Activated CD8-positive, alpha-beta memory T cell treated with anti-CD3 and anti-CD28 coated beads for 4 hours (primary cell): ENCODE measurements at regions not wholly inside any gene's neighbourhood (a gene's known extent, or its start where the extent isn't known, plus 50 kb on each side); places are given as distances from the start of the nearest gene placed in this dataset.
"Not testable (repeated sequence)": the region's sequence is repeated elsewhere in the genome, so short reads cannot be mapped to it uniquely, and the experiment has no call there.

Experiments used
- DNase-seq, 2 donors: peaks; one replicate each; pipeline ENCODE4 v3.0.0-alpha.2; 2020; ENCODE audit warnings: low read depth in 2 of 2

DNA sequence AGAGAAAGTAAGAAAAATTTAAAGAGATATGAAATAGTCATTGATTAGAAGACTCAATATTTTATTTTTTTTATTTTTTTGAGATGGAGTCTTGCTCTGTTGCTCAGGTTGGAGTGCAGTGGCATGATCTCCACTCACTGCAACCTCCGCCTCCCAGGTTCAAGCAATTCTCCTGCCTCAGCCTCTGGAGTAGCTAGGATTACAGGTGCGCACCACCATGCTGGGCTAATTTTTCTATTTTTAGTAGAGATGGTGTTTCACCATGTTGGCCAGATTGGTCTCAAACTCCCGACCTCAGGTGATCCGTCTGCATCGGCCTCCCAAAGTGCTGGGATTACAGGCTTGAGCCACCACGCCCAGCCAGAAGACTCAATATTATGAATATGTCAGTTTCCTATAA, 672.6 kb downstream of the UQCRFS1 start:
- DNase-seq: not testable (repeated sequence)

DNA sequence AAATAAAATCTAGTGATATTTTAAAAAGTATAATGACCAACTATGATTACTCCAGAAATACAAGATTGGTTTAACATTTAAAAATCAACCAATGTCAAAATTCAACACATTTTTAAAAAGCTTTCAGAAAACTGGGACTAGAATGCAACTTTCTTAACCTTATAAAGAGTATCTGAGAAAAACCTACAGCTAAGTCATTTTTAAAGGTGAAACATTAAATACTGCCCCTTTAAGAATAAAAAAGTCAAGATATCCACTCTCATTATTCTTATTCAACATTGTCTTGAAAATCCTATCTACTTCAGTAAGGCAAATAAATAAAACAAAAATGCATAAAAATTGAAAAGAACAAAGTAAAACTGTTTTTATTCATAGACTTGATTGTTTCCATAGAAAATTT, 673.2 kb downstream of the UQCRFS1 start:
- DNase-seq: no peak

GRCh38 chr19:28538579-28538978, 674.4 kb downstream of the UQCRFS1 start:
- DNase-seq: not testable (repeated sequence)

GRCh38 chr19:28537896-28538295, 675.1 kb downstream of the UQCRFS1 start:
- no peak for DNase-seq

DNA sequence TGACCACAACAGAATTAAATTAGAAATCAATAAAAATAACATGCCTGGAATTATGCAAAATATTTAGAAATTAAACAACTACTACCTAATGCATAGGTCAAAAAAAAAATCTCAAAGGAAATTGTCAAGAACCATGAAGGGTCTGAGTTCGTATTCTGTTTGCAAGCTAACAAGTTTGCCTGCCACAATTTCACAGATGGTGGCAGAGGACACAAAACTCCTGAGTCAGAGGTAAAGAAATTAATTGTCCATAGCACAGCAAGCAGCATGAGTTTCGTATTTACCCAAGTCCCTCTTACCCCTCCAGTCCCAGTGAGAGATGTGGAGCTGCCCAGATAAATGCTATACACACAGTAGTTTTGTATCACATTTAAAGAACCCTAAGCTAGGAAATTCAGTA, 675.9 kb downstream of the UQCRFS1 start:
- DNase-seq: no peak

GRCh38 chr19:28535352-28535775, 677.6 kb downstream of the UQCRFS1 start:
- DNase-seq: no peak

DNA sequence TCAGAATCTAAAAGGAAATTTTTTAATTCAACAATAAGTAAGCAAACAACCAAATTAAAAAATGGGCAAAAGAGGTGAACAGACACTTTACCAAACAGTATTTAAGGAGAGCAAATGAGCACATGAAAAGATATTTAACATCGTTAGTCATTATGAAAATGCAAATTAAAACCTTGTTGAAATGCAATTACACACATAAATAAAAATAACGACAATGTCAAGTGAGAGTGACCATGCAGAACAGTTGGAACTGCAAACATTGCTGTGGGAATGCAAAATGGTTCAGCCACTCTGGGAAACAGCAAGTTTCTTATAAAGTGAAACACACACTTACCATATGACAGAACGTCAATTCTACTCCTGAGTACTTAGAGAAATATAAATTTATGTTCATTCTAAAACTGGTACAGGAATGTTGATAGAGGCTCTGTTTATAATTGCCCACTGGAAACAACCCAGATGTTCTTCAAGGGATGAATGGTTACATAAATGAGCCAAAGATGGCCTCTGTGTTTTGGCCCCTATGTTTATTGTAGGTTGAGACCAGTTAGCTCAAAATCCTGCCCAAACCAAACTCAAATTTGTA, 678.1 kb downstream of the UQCRFS1 start:
- no peak for DNase-seq

GRCh38 chr19:28532765-28533341, 680.1 kb downstream of the UQCRFS1 start:
- DNase-seq: no peak

DNA sequence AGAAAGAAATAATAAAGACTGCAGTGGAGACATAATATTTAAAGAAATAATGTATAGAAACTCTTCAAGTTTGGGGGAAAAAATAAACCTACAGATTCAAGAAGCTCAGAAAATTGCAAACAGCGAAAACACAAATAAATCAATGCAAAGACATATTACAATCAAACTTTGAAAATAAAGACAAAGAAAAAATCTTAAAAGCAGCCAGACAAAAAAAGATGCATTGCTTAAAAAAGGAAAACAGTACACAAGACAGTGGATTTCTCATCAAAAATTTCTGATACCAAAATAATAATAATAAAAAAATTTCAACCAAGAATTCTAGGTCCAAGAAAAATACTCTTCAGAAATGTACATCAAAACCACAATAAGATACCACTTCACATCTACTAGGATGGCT, 681.0 kb downstream of the UQCRFS1 start:
- DNase-seq: no peak

GRCh38 chr19:28530406-28531035, 682.4 kb downstream of the UQCRFS1 start:
- DNase-seq: no peak

DNA sequence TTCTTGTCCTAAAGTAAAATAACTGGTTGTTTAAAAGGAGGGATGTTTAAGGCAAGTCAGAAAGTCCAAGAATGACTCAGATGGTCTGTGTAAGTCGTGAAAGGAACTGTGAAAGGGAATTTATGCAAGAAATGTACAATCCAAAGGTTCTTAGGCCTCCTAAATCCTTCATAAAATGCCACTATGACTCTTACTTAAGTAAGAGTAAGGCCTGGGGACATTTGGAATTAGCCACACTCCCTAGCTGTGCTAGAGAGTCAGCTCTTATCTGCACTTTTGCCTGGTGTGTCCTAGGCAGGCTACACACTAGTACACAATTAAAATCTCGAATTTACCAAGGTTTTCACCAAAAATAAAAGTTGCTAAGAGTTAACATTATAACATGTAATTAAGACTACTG, 686.9 kb downstream of the UQCRFS1 start:
- DNase-seq: no peak

DNA sequence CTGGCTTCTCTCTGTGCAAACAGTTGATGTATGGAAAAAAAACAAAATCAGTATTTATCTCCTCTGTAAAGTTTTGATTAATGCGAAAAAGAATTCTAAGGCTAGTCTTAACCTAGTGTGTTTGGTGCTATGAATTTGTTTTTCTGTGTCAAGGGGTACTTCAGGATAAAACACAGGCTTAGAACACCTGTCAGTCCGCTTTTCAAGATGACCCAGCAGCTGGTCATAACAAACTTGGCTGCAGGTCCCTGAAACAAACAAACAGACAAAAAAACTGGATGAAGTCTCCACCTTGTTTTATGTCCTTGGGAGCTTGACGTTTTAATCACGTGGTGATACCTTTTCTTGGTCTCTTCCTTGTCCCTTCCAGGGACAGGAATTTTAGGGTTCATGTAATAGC, 689.3 kb downstream of the UQCRFS1 start:
- DNase-seq: no peak

DNA sequence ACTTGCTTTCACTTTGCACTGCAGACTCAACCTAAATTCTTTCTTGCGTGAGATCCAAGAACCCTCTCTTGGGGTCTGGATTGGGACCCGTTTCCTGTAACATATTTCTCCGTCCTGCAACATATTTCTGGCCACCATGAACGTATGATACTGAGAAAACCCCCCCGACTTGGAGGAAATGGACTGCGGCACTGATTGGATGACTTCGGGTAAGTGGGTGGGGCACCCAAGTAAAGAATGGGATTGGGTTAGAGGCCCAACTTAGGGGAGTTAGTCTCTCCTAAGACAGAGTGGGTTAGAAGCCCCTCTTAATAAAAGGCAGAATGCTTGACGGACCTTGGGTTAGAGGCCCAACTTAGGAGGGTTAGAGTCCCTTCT, 690.4 kb downstream of the UQCRFS1 start:
- no peak for DNase-seq

DNA sequence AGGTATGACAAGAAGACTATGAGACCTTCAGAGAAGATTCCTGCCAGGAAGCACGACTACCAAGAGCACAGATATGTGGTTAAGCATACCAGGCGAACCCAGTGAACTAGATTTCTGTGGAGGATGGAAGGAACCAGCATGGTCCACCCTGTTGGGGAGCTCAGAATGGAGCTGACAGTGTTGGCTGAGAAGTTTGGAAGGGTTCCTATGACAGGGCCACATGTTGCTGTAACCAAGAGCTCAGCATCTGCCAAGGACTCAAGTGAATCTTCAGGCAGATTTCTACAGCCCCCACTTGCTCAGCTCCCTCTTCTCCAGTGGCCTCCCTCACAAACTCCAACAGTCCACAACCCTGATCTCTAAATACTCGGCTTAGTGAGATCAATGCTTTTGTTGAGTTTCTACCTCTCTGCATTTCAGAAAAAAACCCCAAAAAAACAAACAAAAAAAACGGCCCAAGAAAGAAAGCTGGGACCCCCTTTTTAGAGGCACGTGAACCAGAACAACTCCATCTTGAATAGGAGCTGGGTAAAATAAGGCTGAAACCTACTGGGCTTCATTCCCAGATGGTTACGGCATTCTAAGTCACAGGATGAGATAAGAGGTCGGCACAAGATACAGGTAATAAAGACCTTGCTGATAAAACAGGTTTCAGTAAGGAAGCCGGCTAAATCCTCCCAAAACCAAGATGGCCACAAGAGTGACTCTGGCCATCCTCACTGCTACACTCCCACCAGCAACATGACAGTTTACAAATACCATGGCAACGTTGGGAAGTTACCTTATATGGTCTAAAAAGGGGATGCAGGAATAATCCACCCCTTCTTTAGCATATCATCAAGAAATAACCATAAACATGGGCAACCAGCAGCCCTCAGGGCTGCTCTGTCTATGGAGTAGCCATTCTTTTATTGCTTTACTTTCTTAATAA, 691.1 kb downstream of the UQCRFS1 start:
- DNase-seq: no peak

DNA sequence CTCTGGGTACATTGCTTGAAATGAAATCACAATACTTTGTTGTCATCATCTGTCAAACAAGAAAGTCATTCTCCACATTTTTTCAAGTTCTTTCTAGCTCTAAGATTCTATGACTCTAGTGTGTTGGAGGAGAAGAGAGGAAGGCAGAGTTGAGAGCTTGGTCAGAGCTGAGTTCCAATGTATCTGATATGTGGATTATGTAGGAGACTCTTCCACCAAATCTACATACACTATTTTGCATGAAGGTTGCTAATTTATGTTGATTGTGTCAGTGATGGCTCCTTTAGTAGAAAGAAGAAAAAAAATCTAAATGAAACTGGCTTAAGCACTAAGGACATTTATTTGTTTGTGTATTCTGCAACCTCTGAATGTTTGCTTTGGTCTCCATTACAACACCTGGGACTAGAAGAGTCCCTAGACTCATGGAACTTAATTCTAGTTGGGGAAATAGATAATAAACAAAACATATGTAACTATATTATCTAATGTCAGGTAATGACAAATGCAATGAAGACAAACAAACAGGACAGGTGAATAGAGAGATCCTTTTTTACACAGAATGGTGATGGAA, 691.9 kb downstream of the UQCRFS1 start:
- no peak for DNase-seq

GRCh38 chr19:28519952-28520861, 692.7 kb downstream of the UQCRFS1 start:
- DNase-seq: no peak

GRCh38 chr19:28519218-28519779, 693.7 kb downstream of the UQCRFS1 start:
- DNase-seq: no peak

GRCh38 chr19:28516415-28516872, 696.5 kb downstream of the UQCRFS1 start:
- DNase-seq: no peak

- no peak for DNase-seq
Observed at GRCh38 chr19:28514166-28514565, 698.8 kb downstream of the UQCRFS1 start.

DNA sequence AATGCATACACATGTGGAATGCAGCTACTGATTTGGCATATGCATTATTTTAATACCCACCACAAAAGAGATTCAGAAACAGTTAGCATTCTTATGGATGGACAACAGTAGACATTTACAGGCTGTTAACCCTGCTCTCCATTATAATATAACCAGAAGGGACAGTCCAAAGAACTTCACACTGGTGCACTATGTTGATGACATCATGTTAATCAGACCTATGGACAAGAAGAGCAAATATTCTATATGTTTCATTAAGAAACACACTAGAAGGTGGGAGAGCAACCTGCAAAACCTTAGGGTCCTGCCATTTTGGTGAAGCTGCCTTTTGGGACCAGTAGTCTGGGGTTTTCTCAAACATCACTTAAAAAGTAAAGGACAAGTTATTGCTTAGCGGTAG, 701.3 kb downstream of the UQCRFS1 start:
- no peak for DNase-seq
